ENCODE measurements at regions not wholly inside any gene's neighbourhood (a gene's known extent, or its start where the extent isn't known, plus 50 kb on each side); places are given as distances from the start of the nearest gene placed in this dataset.

- no peak for TF ChIP-seq CTCF (IDR thresholded peaks at IDR 0.05; ENCODE audit: low read depth, low read length, missing input control)
- TF ChIP-seq REST (IDR thresholded peaks at IDR 0.05), result no peak
- no peak for TF ChIP-seq JUND (IDR thresholded peaks at IDR 0.05)
- TF ChIP-seq SP1 (IDR thresholded peaks at IDR 0.05), result no peak
- no peak for TF ChIP-seq TAF1 (conservative IDR thresholded peaks at IDR 0.05)
- TF ChIP-seq ATF3 (IDR thresholded peaks at IDR 0.05), result no peak
- TF ChIP-seq YY1 (IDR thresholded peaks at IDR 0.05), result no peak
- TF ChIP-seq RXRA (IDR thresholded peaks at IDR 0.05), result no peak
- no peak for TF ChIP-seq ZBTB33 (IDR thresholded peaks at IDR 0.05)
- TF ChIP-seq FOXA2 (IDR thresholded peaks at IDR 0.05), result no peak
- no peak for TF ChIP-seq NR2F2 (IDR thresholded peaks at IDR 0.05)
- no peak for TF ChIP-seq MAX (IDR thresholded peaks at IDR 0.05)
- no peak for TF ChIP-seq EGR1 (IDR thresholded peaks at IDR 0.05; ENCODE audit: low read depth in 2 of 2)
- TF ChIP-seq GABPA (IDR thresholded peaks at IDR 0.05 in 1 of 2, conservative IDR thresholded peaks at IDR 0.05 in 1 of 2), result no peak
Observed at GRCh38 chr4:144845411-144845810, 199.5 kb downstream of the HHIP start.

All from liver (tissue), 3 donors.